GM19035 (cell line): ENCODE measurements at regions not wholly inside any gene's neighbourhood (a gene's known extent, or its start where the extent isn't known, plus 50 kb on each side); places are given as distances from the start of the nearest gene placed in this dataset.

Experiments
- ATAC-seq: cut with Tn5 transposase; IDR thresholded peaks from one replicate; pipeline ENCODE4 v1.9.1; 2021; ENCODE audit not compliant: unreplicated experiment

GRCh38 chr13:39100996-39101738 lies 62.9 kb downstream of the NHLRC3 start:
- ATAC-seq = no peak

- ATAC-seq = no peak
These were observed 64.8 kb downstream of the NHLRC3 start for GRCh38 chr13:39102981-39103490.

GRCh38 chr13:39105110-39105509 lies 66.9 kb downstream of the NHLRC3 start:
- no peak for ATAC-seq

- no peak for ATAC-seq
These were observed 68.2 kb downstream of the NHLRC3 start for GRCh38 chr13:39106216-39107005.

GRCh38 chr13:39107561-39107960 lies 69.3 kb downstream of the NHLRC3 start:
- no peak for ATAC-seq

GRCh38 chr13:39108783-39109182 lies 70.5 kb downstream of the NHLRC3 start:
- ATAC-seq = no peak

GRCh38 chr13:39110518-39111097 lies 72.4 kb downstream of the NHLRC3 start:
- ATAC-seq = no peak

- ATAC-seq = no peak
These were observed 72.9 kb downstream of the NHLRC3 start for GRCh38 chr13:39111145-39111544.

- no peak for ATAC-seq
These were observed 81.2 kb downstream of the NHLRC3 start for GRCh38 chr13:39119422-39119821.

- ATAC-seq = no peak
These were observed 85.3 kb downstream of the NHLRC3 start for GRCh38 chr13:39123578-39123977.

- ATAC-seq = no peak
These were observed 91.0 kb downstream of the NHLRC3 start for GRCh38 chr13:39129213-39129612.

GRCh38 chr13:39130301-39130700 lies 92.0 kb downstream of the NHLRC3 start:
- ATAC-seq = no peak

- no peak for ATAC-seq
These were observed 94.3 kb downstream of the NHLRC3 start for GRCh38 chr13:39132286-39133230.

GRCh38 chr13:39133781-39134180 lies 95.5 kb downstream of the NHLRC3 start:
- ATAC-seq = no peak

- no peak for ATAC-seq
These were observed 96.3 kb downstream of the NHLRC3 start for GRCh38 chr13:39134574-39134973.

GRCh38 chr13:39144391-39144790 lies 106.1 kb downstream of the NHLRC3 start:
- no peak for ATAC-seq

GRCh38 chr13:39144941-39145533 lies 106.8 kb downstream of the NHLRC3 start:
- ATAC-seq = no peak

GRCh38 chr13:39148513-39148961 lies 110.3 kb downstream of the NHLRC3 start:
- no peak for ATAC-seq

- no peak for ATAC-seq
These were observed 111.6 kb downstream of the NHLRC3 start for GRCh38 chr13:39149896-39150295.

- ATAC-seq = no peak
These were observed 115.8 kb downstream of the NHLRC3 start for GRCh38 chr13:39154041-39154440.
